HCT116 (cell line): ENCODE measurements at regions not wholly inside any gene's neighbourhood (a gene's known extent, or its start where the extent isn't known, plus 50 kb on each side); places are given as distances from the start of the nearest gene placed in this dataset.

Experiments used
- ATAC-seq: fragments of 200-7000 bp; cut with Tn5 transposase; 2 replicates; pipeline ENCODE4 v1.9.1; 2020; ENCODE audit warnings: mild to moderate bottlenecking, moderate library complexity
- BruUV-seq: library from RNA; stranded (reverse); fragments of 400-500 nt; replicated peaks from 2 replicates; lab custom pipeline; 2021; lab: Mats Ljungman, UMichigan
- CTCF ChIA-PET: fragments of 300-600 bp; sonication (Branson Sonifier 250); formaldehyde crosslinking; loops from one replicate; lab custom pipeline; 2021; ENCODE audit warnings: antibody characterized with exemption; lab: Charles Lee
- POLR2A ChIA-PET: fragments of 300-600, 350-600 bp; sonication (Branson Sonifier 250); formaldehyde crosslinking; loops from one replicate; lab custom pipeline; 2021; ENCODE audit warnings: antibody characterized with exemption; lab: Charles Lee
- RAD21 ChIA-PET, 2 experiments: fragments of 300-600 bp; sonication (Branson Sonifier 250); formaldehyde crosslinking; loops; one replicate each; lab custom pipeline; 2023; ENCODE audit warnings: low total read pairs in 2 of 2; ENCODE audit not compliant: uncharacterized antibody in 2 of 2, unreplicated experiment in 2 of 2, low non-redundant PET in 1 of 2; lab: Charles Lee
- DNase-seq: peaks from one replicate; pipeline ENCODE4 v3.0.0-alpha.2; 2010; ENCODE audit warnings: low read depth, low spot score
- H2AFZ ChIP-seq: fragments of 200-600 bp; shearing (Covaris generic), sonication (generic); 2 replicates; pipeline ENCODE4 v1.6.1; 2017; ENCODE audit warnings: low read depth, mixed run types, mixed read lengths, antibody characterized with exemption, low read length; ENCODE audit not compliant: poor library complexity, severe bottlenecking
- H3K27ac ChIP-seq: 2 replicates; pipeline ENCODE4 v1.5.1; 2012; ENCODE audit warnings: low read depth, low read length
- H3K27me3 ChIP-seq: fragments of 200-600 bp; sonication (generic); 2 replicates; pipeline ENCODE4 v1.6.1; 2016; ENCODE audit warnings: mixed run types, low read length, mixed read lengths; ENCODE audit not compliant: insufficient read depth
- H3K36me3 ChIP-seq, 2 experiments: fragments of 200-500 bp in 1 of 2; fragments of 200-600 bp in 1 of 2; sonication (Bioruptor generic) in 1 of 2; sonication (generic) in 1 of 2; 2 replicates each; pipeline versions ENCODE4 v1.5.1 to v1.6.1; 2014 to 2016; ENCODE audit warnings: low read length in 2 of 2, inconsistent platforms in 1 of 2, mixed read lengths in 1 of 2, mixed run types in 1 of 2; ENCODE audit not compliant: insufficient read depth in 2 of 2, control insufficient read depth in 1 of 2
- H3K4me1 ChIP-seq, 2 experiments: fragments of 200-600 bp in 1 of 2; sonication (generic) in 1 of 2; 2 replicates each; pipeline versions ENCODE4 v1.5.1 to v1.6.1; 2012 to 2017; ENCODE audit warnings: low read length in 2 of 2, inconsistent platforms in 1 of 2, mild to moderate bottlenecking in 1 of 2, mixed read lengths in 1 of 2, mixed run types in 1 of 2, moderate library complexity in 1 of 2; ENCODE audit not compliant: insufficient read depth in 2 of 2, control insufficient read depth in 1 of 2
- H3K4me2 ChIP-seq: fragments of 200-600 bp; sonication (generic); 2 replicates; pipeline ENCODE4 v1.6.1; 2017; ENCODE audit warnings: mixed run types, low read length, mixed read lengths
- H3K4me3 ChIP-seq, 2 experiments: fragments of 200-600 bp in 1 of 2; sonication (generic) in 1 of 2; replicated peaks in 1 of 2; 2 replicates each; pipeline ENCODE4 v1.5.1; 2011 to 2016; ENCODE audit warnings: low read length in 2 of 2, control low read depth in 1 of 2, low read depth in 1 of 2, mild to moderate bottlenecking in 1 of 2, mixed read lengths in 1 of 2, mixed run types in 1 of 2
- H3K79me2 ChIP-seq: fragments of 200-600 bp; sonication (generic); 2 replicates; pipeline ENCODE4 v1.6.1; 2017; ENCODE audit warnings: mild to moderate bottlenecking, mixed run types, low read length, moderate library complexity, mixed read lengths; ENCODE audit not compliant: insufficient read depth
- H3K9ac ChIP-seq: fragments of 200-600 bp; sonication (generic); 2 replicates; pipeline ENCODE4 v1.6.1; 2016; ENCODE audit warnings: low read length, mixed read lengths
- H3K9me2 ChIP-seq: fragments of 200-600 bp; sonication (generic), shearing (Covaris generic); 2 replicates; pipeline ENCODE4 v1.6.1; 2017; ENCODE audit warnings: mixed run types, mild to moderate bottlenecking, moderate library complexity; ENCODE audit not compliant: insufficient read depth
- H3K9me3 ChIP-seq, 2 experiments: fragments of 200-500 bp in 1 of 2; fragments of 200-600 bp in 1 of 2; sonication (Bioruptor generic) in 1 of 2; sonication (generic) in 1 of 2; 2 replicates each; pipeline ENCODE4 v1.6.1; 2014 to 2017; ENCODE audit warnings: low read length in 2 of 2, mixed read lengths in 2 of 2, inconsistent platforms in 1 of 2, low read depth in 1 of 2, mild to moderate bottlenecking in 1 of 2, mixed run types in 1 of 2, moderate library complexity in 1 of 2; ENCODE audit not compliant: control insufficient read depth in 1 of 2, insufficient read depth in 1 of 2
- H4K20me1 ChIP-seq: fragments of 200-600 bp; sonication (generic), shearing (Covaris generic); 2 replicates; pipeline ENCODE4 v1.6.1; 2017; ENCODE audit warnings: mixed run types, mild to moderate bottlenecking, moderate library complexity; ENCODE audit not compliant: insufficient read depth
- FOSL1 ChIP-seq: IDR thresholded peaks from 2 replicates; pipeline ENCODE4 v1.6.1; 2012; ENCODE audit warnings: low read depth
- JUND ChIP-seq: IDR thresholded peaks from 2 replicates; pipeline ENCODE4 v1.6.1; 2012
- SIN3A ChIP-seq: IDR thresholded peaks from 2 replicates; pipeline ENCODE4 v1.6.1; 2012; ENCODE audit warnings: low read depth
- intact Hi-C: fragments of 100-400 bp; cut with micrococcal nuclease; formaldehyde crosslinking; loops from 2 replicates; pipeline ENCODE4 v1.10.0; 2022
- TF ChIP-seq, protein P1 (sequence below), 3 experiments: fragments of 200-600 bp in 1 of 3; sonication (generic) in 1 of 3; IDR thresholded peaks in 2 of 3; conservative IDR thresholded peaks in 1 of 3; 2 replicates each; pipeline ENCODE4 v1.5.1; 2012 to 2017; ENCODE audit warnings: low read depth in 2 of 3, low read length in 2 of 3, antibody characterized with exemption in 1 of 3, borderline replicate concordance in 1 of 3, control low read depth in 1 of 3, mild to moderate bottlenecking in 1 of 3, mixed read lengths in 1 of 3, mixed run types in 1 of 3, moderate library complexity in 1 of 3; ENCODE audit not compliant: insufficient read depth in 1 of 3

- intact Hi-C loops: no loop called here
- H4K20me1 ChIP-seq: no peaks in the 10 kb centered on the region
- no peak overlapping the region for H3K27ac ChIP-seq
- no peak overlapping the region for H3K4me3 ChIP-seq
- peak overlapping the region; percentile 26 for H2AFZ ChIP-seq
- H3K4me2 ChIP-seq: peak overlapping the region; percentile 32
- POLR2A ChIA-PET: no interaction called here
- ATAC-seq (peak; percentile 70), DNase-seq (no peak)
- H3K9me2 ChIP-seq: no peaks in the 10 kb centered on the region
- H3K9me3 ChIP-seq: no peaks in the 10 kb centered on the region
- no peaks in the 10 kb centered on the region for H3K27me3 ChIP-seq
- H3K9ac ChIP-seq: no peak overlapping the region
- peaks cover 3 to 26% of the 10 kb centered on the region in 2 experiments; a peak in 2 of 4 replicates for H3K4me1 ChIP-seq
- peak; percentile 40; the same call in 1 of the 2 replicates for TF ChIP-seq FOSL1
- TF ChIP-seq, protein P1, sequence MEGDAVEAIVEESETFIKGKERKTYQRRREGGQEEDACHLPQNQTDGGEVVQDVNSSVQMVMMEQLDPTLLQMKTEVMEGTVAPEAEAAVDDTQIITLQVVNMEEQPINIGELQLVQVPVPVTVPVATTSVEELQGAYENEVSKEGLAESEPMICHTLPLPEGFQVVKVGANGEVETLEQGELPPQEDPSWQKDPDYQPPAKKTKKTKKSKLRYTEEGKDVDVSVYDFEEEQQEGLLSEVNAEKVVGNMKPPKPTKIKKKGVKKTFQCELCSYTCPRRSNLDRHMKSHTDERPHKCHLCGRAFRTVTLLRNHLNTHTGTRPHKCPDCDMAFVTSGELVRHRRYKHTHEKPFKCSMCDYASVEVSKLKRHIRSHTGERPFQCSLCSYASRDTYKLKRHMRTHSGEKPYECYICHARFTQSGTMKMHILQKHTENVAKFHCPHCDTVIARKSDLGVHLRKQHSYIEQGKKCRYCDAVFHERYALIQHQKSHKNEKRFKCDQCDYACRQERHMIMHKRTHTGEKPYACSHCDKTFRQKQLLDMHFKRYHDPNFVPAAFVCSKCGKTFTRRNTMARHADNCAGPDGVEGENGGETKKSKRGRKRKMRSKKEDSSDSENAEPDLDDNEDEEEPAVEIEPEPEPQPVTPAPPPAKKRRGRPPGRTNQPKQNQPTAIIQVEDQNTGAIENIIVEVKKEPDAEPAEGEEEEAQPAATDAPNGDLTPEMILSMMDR (IDR thresholded peaks at IDR 0.05 in 2 of 3, conservative IDR thresholded peaks at IDR 0.05 in 1 of 3; ENCODE audit: borderline replicate concordance in 1 of 3, insufficient read depth in 1 of 3, low read depth in 2 of 3, low read length in 2 of 3): 0 out of 6 replicates have a peak, but pooled peaks of 1 of the 3 experiments have one; percentile 12
- peak; percentile 30 for TF ChIP-seq JUND
- no peak for TF ChIP-seq SIN3A
- H3K36me3 ChIP-seq: no peaks in the 10 kb centered on the region
- CTCF ChIA-PET: no interaction called here
- RAD21 ChIA-PET: no interaction called here
- no peaks in the 10 kb centered on the region for H3K79me2 ChIP-seq
- BruUV-seq: no TSS peak
Observed at GRCh38 chr7:117951285-117951684, 78.0 kb upstream of the CTTNBP2 start.

DNA sequence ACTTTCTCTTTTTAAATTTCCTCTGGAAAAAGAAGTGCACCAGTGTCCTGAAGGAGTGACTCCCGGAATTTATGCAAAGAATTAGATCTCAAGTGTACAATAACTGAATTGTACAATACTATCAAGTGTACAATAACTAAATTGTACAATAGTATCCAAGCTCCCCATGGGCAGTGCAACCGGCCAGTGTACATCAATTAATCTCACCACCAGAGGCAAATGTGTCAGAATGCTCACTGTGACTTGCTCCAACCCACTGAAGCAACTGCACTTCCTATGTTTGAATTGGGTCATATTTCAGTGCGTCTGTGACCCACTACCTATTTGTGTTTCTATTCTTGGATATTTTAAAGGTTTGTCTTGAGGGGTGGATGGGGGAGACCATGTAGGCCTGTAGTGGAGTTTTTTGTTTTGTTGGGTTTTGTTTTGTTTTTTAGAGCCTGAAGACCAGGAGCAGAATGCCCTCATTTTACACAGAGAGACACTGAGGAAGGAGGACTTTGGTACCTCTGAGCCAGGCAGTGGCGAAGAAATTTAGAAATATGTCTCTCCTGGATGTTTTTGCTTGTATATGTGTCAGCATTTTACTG, 78.5 kb upstream of the CTTNBP2 start:
- Histone ChIP-seq H3K27me3 (no peaks in the 10 kb centered on the region), H3K4me2 (peak overlapping the region; percentile 32), H3K79me2 (no peaks in the 10 kb centered on the region), H3K9me3 (no peaks in the 10 kb centered on the region), H3K9ac (no peak overlapping the region), H3K27ac (no peak overlapping the region), H3K36me3 (no peaks in the 10 kb centered on the region), H3K9me2 (no peaks in the 10 kb centered on the region), H3K4me3 (no peak overlapping the region), H3K4me1 (peaks cover 3 to 26% of the 10 kb centered on the region in 2 experiments; a peak in 2 of 4 replicates), H2AFZ (no peak overlapping the region), H4K20me1 (no peaks in the 10 kb centered on the region)
- POLR2A ChIA-PET: no interaction called here
- no peak for DNase-seq
- intact Hi-C loops: no loop called here
- no TSS peak for BruUV-seq
- RAD21 ChIA-PET: no interaction called here
- TF ChIP-seq SIN3A: no peak
- TF ChIP-seq, protein P1 (IDR thresholded peaks at IDR 0.05 in 2 of 3, conservative IDR thresholded peaks at IDR 0.05 in 1 of 3; ENCODE audit: borderline replicate concordance in 1 of 3, insufficient read depth in 1 of 3, low read depth in 2 of 3, low read length in 2 of 3): no peak
- peak; percentile 46 for ATAC-seq
- CTCF ChIA-PET: no interaction called here
